Chondrocyte (in vitro differentiated cells): ENCODE measurements at regions not wholly inside any gene's neighbourhood (a gene's known extent, or its start where the extent isn't known, plus 50 kb on each side); places are given as distances from the start of the nearest gene placed in this dataset.

Experiments
- DNase-seq: peaks from one replicate; pipeline ENCODE4 v3.0.0; 2021; ENCODE audit warnings: mixed read lengths, low spot score
- H3K27ac Mint-ChIP-seq: one replicate; pipeline ENCODE4 v1.8.0; 2021; ENCODE audit warnings: mild to moderate bottlenecking, moderate library complexity, mixed read lengths; ENCODE audit not compliant: unreplicated experiment
- H3K27me3 Mint-ChIP-seq: 2 replicates; pipeline ENCODE4 v1.8.0; 2021; ENCODE audit warnings: low read depth, mixed read lengths
- H3K36me3 Mint-ChIP-seq: 2 replicates; pipeline ENCODE4 v1.8.0; 2021; ENCODE audit warnings: low read depth, mixed read lengths
- H3K4me1 Mint-ChIP-seq: 2 replicates; pipeline ENCODE4 v1.8.0; 2021; ENCODE audit warnings: low read depth, mild to moderate bottlenecking, mixed read lengths
- H3K4me3 Mint-ChIP-seq: one replicate; pipeline ENCODE4 v1.8.0; 2021; ENCODE audit warnings: mild to moderate bottlenecking, moderate library complexity, mixed read lengths; ENCODE audit not compliant: unreplicated experiment
- H3K9me3 Mint-ChIP-seq: 2 replicates; pipeline ENCODE4 v1.8.0; 2021; ENCODE audit warnings: low read depth, mixed read lengths
- TF ChIP-seq, protein P1 (sequence below): fragments of 200-600 bp; sonication (generic); IDR thresholded peaks from 2 replicates; pipeline ENCODE4 v1.5.0; 2021; ENCODE audit warnings: antibody characterized with exemption, mild to moderate bottlenecking, moderate library complexity

GRCh38 chr9:108607607-108608006 lies 248.2 kb downstream of the ACTL7B start:
- TF ChIP-seq, protein P1, sequence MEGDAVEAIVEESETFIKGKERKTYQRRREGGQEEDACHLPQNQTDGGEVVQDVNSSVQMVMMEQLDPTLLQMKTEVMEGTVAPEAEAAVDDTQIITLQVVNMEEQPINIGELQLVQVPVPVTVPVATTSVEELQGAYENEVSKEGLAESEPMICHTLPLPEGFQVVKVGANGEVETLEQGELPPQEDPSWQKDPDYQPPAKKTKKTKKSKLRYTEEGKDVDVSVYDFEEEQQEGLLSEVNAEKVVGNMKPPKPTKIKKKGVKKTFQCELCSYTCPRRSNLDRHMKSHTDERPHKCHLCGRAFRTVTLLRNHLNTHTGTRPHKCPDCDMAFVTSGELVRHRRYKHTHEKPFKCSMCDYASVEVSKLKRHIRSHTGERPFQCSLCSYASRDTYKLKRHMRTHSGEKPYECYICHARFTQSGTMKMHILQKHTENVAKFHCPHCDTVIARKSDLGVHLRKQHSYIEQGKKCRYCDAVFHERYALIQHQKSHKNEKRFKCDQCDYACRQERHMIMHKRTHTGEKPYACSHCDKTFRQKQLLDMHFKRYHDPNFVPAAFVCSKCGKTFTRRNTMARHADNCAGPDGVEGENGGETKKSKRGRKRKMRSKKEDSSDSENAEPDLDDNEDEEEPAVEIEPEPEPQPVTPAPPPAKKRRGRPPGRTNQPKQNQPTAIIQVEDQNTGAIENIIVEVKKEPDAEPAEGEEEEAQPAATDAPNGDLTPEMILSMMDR = no peak

DNA sequence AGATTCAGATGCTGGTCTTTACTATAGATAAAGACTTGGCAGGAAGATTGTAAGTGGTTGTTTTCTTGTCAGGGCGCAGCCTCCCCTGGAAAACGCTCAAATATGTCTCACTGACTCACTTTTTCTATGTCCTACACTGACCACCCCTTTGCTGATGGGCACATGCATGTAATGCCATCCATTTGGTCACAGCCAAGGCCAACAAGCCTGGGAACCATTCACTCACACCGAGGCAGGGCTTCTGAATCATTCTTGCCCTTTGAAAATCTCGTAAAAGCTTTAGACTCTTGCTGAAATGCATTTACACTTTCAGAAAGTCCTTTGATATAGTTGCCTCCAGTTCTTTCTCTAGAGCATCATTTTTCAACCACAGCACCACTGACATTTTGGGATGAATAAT lies 249.4 kb downstream of the ACTL7B start:
- H3K4me1 Mint-ChIP-seq = peaks cover 10% of the 10 kb centered on the region
- TF ChIP-seq, protein P1 = no peak
- H3K27ac Mint-ChIP-seq = no peak overlapping the region
- H3K4me3 Mint-ChIP-seq = no peak overlapping the region
- DNase-seq = no peak
- peaks cover 1% of the 10 kb centered on the region for H3K36me3 Mint-ChIP-seq
- no peaks in the 10 kb centered on the region for H3K9me3 Mint-ChIP-seq
- H3K27me3 Mint-ChIP-seq = peaks cover 31% of the 10 kb centered on the region

More at GRCh38 chr9:108607607-108608006, 248.2 kb downstream of the ACTL7B start:
- H3K9me3 Mint-ChIP-seq = no peaks in the 10 kb centered on the region
- no peak overlapping the region for H3K4me3 Mint-ChIP-seq
- H3K27me3 Mint-ChIP-seq = peaks cover 29% of the 10 kb centered on the region
- H3K36me3 Mint-ChIP-seq = peaks cover 1% of the 10 kb centered on the region
- DNase-seq = no peak
- no peak overlapping the region for H3K27ac Mint-ChIP-seq
- H3K4me1 Mint-ChIP-seq = peaks cover 10% of the 10 kb centered on the region

GRCh38 chr9:108603141-108603540 lies 252.6 kb downstream of the ACTL7B start:
- TF ChIP-seq, protein P1 = no peak
- H3K27ac Mint-ChIP-seq = no peak overlapping the region
- H3K4me1 Mint-ChIP-seq = peaks cover 11% of the 10 kb centered on the region

GRCh38 chr9:108600896-108601295 lies 254.9 kb downstream of the ACTL7B start:
- Mint-ChIP-seq H3K4me1 (peaks cover 11% of the 10 kb centered on the region), H3K9me3 (no peaks in the 10 kb centered on the region), H3K27me3 (peaks cover 21% of the 10 kb centered on the region), H3K27ac (no peak overlapping the region), H3K36me3 (no peaks in the 10 kb centered on the region), H3K4me3 (no peak overlapping the region)
- DNase-seq = no peak
- TF ChIP-seq, protein P1 = no peak

More at GRCh38 chr9:108603141-108603540, 252.6 kb downstream of the ACTL7B start:
- Mint-ChIP-seq H3K9me3 (no peaks in the 10 kb centered on the region), H3K36me3 (no peaks in the 10 kb centered on the region), H3K27me3 (peaks cover 18% of the 10 kb centered on the region), H3K4me3 (no peak overlapping the region)
- DNase-seq = no peak

DNA sequence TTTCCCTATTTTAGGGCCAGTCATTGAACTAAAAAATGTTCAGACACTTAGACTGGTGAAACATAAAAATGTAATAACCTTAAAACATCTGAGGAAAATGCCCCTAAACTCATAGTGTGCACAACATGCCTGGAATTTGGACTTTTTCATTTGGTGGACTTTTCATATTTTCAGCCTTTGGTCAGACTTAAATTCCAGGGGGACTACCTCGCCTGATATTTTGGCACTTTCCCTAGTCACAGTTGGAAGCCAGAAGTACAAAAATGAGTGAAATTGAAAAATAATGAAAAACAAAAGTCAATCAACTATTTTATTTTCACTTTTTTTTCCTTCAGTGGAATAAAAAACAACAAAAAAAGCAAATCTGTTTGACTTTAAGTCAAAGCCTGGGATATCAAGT lies 256.2 kb downstream of the ACTL7B start:
- DNase-seq = no peak
- no peak overlapping the region for H3K4me3 Mint-ChIP-seq
- no peaks in the 10 kb centered on the region for H3K9me3 Mint-ChIP-seq
- H3K4me1 Mint-ChIP-seq = peaks cover 11% of the 10 kb centered on the region
- no peaks in the 10 kb centered on the region for H3K36me3 Mint-ChIP-seq
- TF ChIP-seq, protein P1 = no peak
- H3K27ac Mint-ChIP-seq = no peak overlapping the region
- peaks cover 29% of the 10 kb centered on the region for H3K27me3 Mint-ChIP-seq
